Liver (tissue), 3 donors: ENCODE measurements at regions not wholly inside any gene's neighbourhood (a gene's known extent, or its start where the extent isn't known, plus 50 kb on each side); places are given as distances from the start of the nearest gene placed in this dataset.

Experiments
- CTCF ChIP-seq: fragments of 150-350 bp; IDR thresholded peaks from 2 replicates; pipeline ENCODE4 v1.5.1; 2017; ENCODE audit warnings: improper control_type of control experiment, low read depth, low read length; ENCODE audit not compliant: missing input control
- SP1 ChIP-seq: IDR thresholded peaks from 2 replicates; pipeline ENCODE4 v1.6.1; 2018; ENCODE audit warnings: antibody characterized with exemption, mild to moderate bottlenecking
- TAF1 ChIP-seq: conservative IDR thresholded peaks from 2 replicates; pipeline ENCODE4 v1.6.1; 2016; ENCODE audit warnings: antibody characterized with exemption, mild to moderate bottlenecking
- donor health status: healthy.
- donor health status: healthy.

- TF ChIP-seq CTCF (no peak), SP1 (no peak), TAF1 (no peak)
Observed at GRCh38 chr2:187266645-187267044, 181.4 kb downstream of the CALCRL start.
